HT-29 (cell line): ENCODE measurements at regions not wholly inside any gene's neighbourhood (a gene's known extent, or its start where the extent isn't known, plus 50 kb on each side); places are given as distances from the start of the nearest gene placed in this dataset.
"Not testable (repeated sequence)": the region's sequence is repeated elsewhere in the genome, so short reads cannot be mapped to it uniquely, and the experiment has no call there.

Experiments used
- DNase-seq: peaks from one replicate; pipeline ENCODE4 v3.0.0-alpha.2; 2015; ENCODE audit warnings: low spot score

GRCh38 chr13:38002606-38003005 is 133.0 kb upstream of the TRPC4 start:
- peak; percentile 51 for DNase-seq

GRCh38 chr13:37997641-37998040 is 128.1 kb upstream of the TRPC4 start:
- no peak for DNase-seq

- DNase-seq, result no peak
Measured at GRCh38 chr13:37995092-37995491, 125.5 kb upstream of the TRPC4 start.

- no peak for DNase-seq
Measured at GRCh38 chr13:37986811-37987210, 117.2 kb upstream of the TRPC4 start.

- DNase-seq, result no peak
Measured at GRCh38 chr13:37985281-37985680, 115.7 kb upstream of the TRPC4 start.

- peak; percentile 28 for DNase-seq
Measured at GRCh38 chr13:37984357-37984756, 114.8 kb upstream of the TRPC4 start.

- DNase-seq, result no peak
Measured at GRCh38 chr13:37981932-37982331, 112.4 kb upstream of the TRPC4 start.

GRCh38 chr13:37978680-37979079 is 109.1 kb upstream of the TRPC4 start:
- DNase-seq, result no peak

GRCh38 chr13:37968555-37968954 is 99.0 kb upstream of the TRPC4 start:
- no peak for DNase-seq

- DNase-seq, result no peak
Measured at GRCh38 chr13:37966266-37966665, 96.7 kb upstream of the TRPC4 start.

GRCh38 chr13:37960427-37960826 is 90.9 kb upstream of the TRPC4 start:
- peak; percentile 27 for DNase-seq

- no peak for DNase-seq
Measured at GRCh38 chr13:37959284-37959683, 89.7 kb upstream of the TRPC4 start.

GRCh38 chr13:37956536-37956935 is 87.0 kb upstream of the TRPC4 start:
- DNase-seq, result no peak

- DNase-seq, result not testable (repeated sequence)
Measured at GRCh38 chr13:37954597-37954996, 85.0 kb upstream of the TRPC4 start.

GRCh38 chr13:37954191-37954590 is 84.6 kb upstream of the TRPC4 start:
- peak; percentile 58 for DNase-seq

GRCh38 chr13:37953696-37954095 is 84.1 kb upstream of the TRPC4 start:
- DNase-seq, result no peak

GRCh38 chr13:37950016-37950415 is 80.4 kb upstream of the TRPC4 start:
- DNase-seq, result no peak

- DNase-seq, result no peak
Measured at GRCh38 chr13:37947419-37948140, 78.0 kb upstream of the TRPC4 start.

- no peak for DNase-seq
Measured at GRCh38 chr13:37945651-37946575, 76.3 kb upstream of the TRPC4 start.

GRCh38 chr13:37944869-37945442 is 75.4 kb upstream of the TRPC4 start:
- no peak for DNase-seq

GRCh38 chr13:37944081-37944868 is 74.7 kb upstream of the TRPC4 start:
- no peak for DNase-seq

GRCh38 chr13:37942929-37943328 is 73.4 kb upstream of the TRPC4 start:
- no peak for DNase-seq
